Kidney (tissue), 13 donors: ENCODE measurements at regions not wholly inside any gene's neighbourhood (a gene's known extent, or its start where the extent isn't known, plus 50 kb on each side); places are given as distances from the start of the nearest gene placed in this dataset.

Experiments
- DNase-seq, 5 donors: peaks; one replicate each; pipeline ENCODE4 v3.0.0-alpha.2; 2013 to 2020
- FAIRE-seq: peaks from 2 replicates; lab custom pipeline; 2012; peaks lifted over from hg19 to GRCh38; lab: Jason Lieb, UNC
- H3K27ac ChIP-seq, 2 donors: one replicate each; pipeline ENCODE4 v1.7.0; 2013; ENCODE audit warnings: low read depth in 2 of 2, low read length in 2 of 2, inconsistent platforms in 1 of 2
- H3K27me3 ChIP-seq: one replicate; pipeline ENCODE4 v1.7.1; 2013; ENCODE audit warnings: low read length, inconsistent platforms; ENCODE audit not compliant: control insufficient read depth, insufficient read depth
- H3K36me3 ChIP-seq, 3 donors: one replicate each; pipeline versions ENCODE4 v1.7.0 to v1.7.1; 2013; ENCODE audit warnings: low read length in 3 of 3, control low read depth in 1 of 3, inconsistent platforms in 1 of 3; ENCODE audit not compliant: insufficient read depth in 3 of 3, control insufficient read depth in 2 of 3
- H3K4me1 ChIP-seq, 3 donors: one replicate each; pipeline versions ENCODE4 v1.7.0 to v1.7.1; 2013; ENCODE audit warnings: low read length in 3 of 3, inconsistent platforms in 1 of 3, low read depth in 1 of 3; ENCODE audit not compliant: control insufficient read depth in 2 of 3, insufficient read depth in 2 of 3
- H3K4me3 ChIP-seq, 3 donors: one replicate each; pipeline versions ENCODE4 v1.7.0 to v1.8.1; 2013; ENCODE audit warnings: low read length in 3 of 3, control low read depth in 1 of 3, inconsistent platforms in 1 of 3
- H3K9ac ChIP-seq, 3 donors: one replicate each; pipeline versions ENCODE4 v1.7.0 to v1.7.1; 2013; ENCODE audit warnings: low read length in 3 of 3, control low read depth in 1 of 3, inconsistent platforms in 1 of 3
- H3K9me3 ChIP-seq, 3 donors: one replicate each; pipeline versions ENCODE4 v1.7.0 to v1.7.1; 2013; ENCODE audit warnings: low read length in 3 of 3, control low read depth in 1 of 3, inconsistent platforms in 1 of 3; ENCODE audit not compliant: control insufficient read depth in 2 of 3, insufficient read depth in 1 of 3
- CTCF ChIP-seq: IDR thresholded peaks from 3 replicates; pipeline ENCODE4 v1.5.1; 2012; ENCODE audit warnings: mild to moderate bottlenecking, moderate library complexity, borderline replicate concordance; ENCODE audit not compliant: insufficient read depth; ENCODE audit errors: extremely low read depth
- intact Hi-C: fragments of 100-400 bp; cut with DNase I; formaldehyde crosslinking; loops from one replicate; pipeline ENCODE4 v1.11.1; 2022
- donor health status: control.
- donor health status: control.
- donor health status: control.
- donor health status: control.
- donor health status: control.
- donor health status: DM: yes; HTN: yes; CAD: no.
- donor health status: Normal renal cell carcinoma (clear cell type).

GRCh38 chr6:1131285-1132079, 180.4 kb upstream of the FOXQ1 start:
- Histone ChIP-seq H3K4me3 (peak overlapping the region in 1 of 3 donors; percentile 61), H3K36me3 (no peaks in the 10 kb centered on the region), H3K27me3 (no peaks in the 10 kb centered on the region), H3K9me3 (no peaks in the 10 kb centered on the region), H3K9ac (peak overlapping the region in 1 of 3 donors; percentile 52), H3K27ac (peak overlapping the region; percentile 49 to 79), H3K4me1 (peaks cover 2 to 21% (median 4%) of the 10 kb centered on the region in 3 donors)
- DNase-seq (peak in 4 of 5 donors; percentile 57 to 86 (median 62)), FAIRE-seq (no peak)
- intact Hi-C loops, result no loop called here
- no peak for TF ChIP-seq CTCF

- H3K9me3 ChIP-seq, result no peaks in the 10 kb centered on the region
- FAIRE-seq, result no peak
- no peaks in the 10 kb centered on the region for H3K36me3 ChIP-seq
- intact Hi-C loops, result no loop called here
- DNase-seq, result no peak
- no peaks in the 10 kb centered on the region for H3K27me3 ChIP-seq
- H3K4me3 ChIP-seq, result peak overlapping the region in 2 of 3 donors; percentile 18 to 61
- TF ChIP-seq CTCF, result no peak
- peak overlapping the region in 1 of 3 donors; percentile 48 for H3K9ac ChIP-seq
- peaks cover 2 to 23% (median 2%) of the 10 kb centered on the region in 3 donors for H3K4me1 ChIP-seq
- peak overlapping the region; percentile 15 to 79 for H3K27ac ChIP-seq
These were observed 181.2 kb upstream of the FOXQ1 start for GRCh38 chr6:1130709-1131108.

DNA sequence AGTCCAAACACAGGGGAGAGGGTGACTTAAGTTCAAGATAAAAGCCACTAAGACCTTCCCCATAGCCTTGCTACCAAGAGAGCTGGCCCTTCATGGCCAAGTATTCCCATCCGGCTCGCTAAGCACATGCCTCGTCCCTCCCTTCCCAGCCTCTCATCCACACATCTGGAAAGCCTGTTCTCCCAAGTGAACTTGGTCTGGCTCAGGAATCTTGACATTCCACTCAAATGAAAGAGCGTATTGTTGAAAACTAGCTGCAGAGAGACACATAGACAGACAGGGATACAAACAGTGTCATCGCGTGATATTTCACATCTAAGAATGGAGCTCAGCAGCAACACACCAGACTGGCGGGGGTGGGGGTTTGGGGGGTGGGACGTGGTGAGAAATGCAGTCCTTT, 182.8 kb upstream of the FOXQ1 start:
- DNase-seq, result no peak
- intact Hi-C loops, result no loop called here

More for the DNA sequence above, 182.8 kb upstream of the FOXQ1 start:
- Histone ChIP-seq H3K9ac (no peak overlapping the region), H3K27ac (no peak overlapping the region), H3K4me1 (peaks cover 2 to 36% (median 2%) of the 10 kb centered on the region in 3 donors), H3K36me3 (no peaks in the 10 kb centered on the region), H3K9me3 (no peaks in the 10 kb centered on the region), H3K27me3 (no peaks in the 10 kb centered on the region), H3K4me3 (peak overlapping the region in 1 of 3 donors; percentile 39)
- TF ChIP-seq CTCF, result no peak
- no peak for FAIRE-seq
